SK-N-SH (cell line): ENCODE measurements at regions not wholly inside any gene's neighbourhood (a gene's known extent, or its start where the extent isn't known, plus 50 kb on each side); places are given as distances from the start of the nearest gene placed in this dataset.

ENCODE experiments used
- GABPA ChIP-seq: IDR thresholded peaks from 2 replicates; pipeline ENCODE4 v1.4.0; 2012; ENCODE audit warnings: low read depth, mild to moderate bottlenecking
- MEF2A ChIP-seq: IDR thresholded peaks from 2 replicates; pipeline ENCODE4 v1.4.0; 2012; ENCODE audit warnings: low read depth, borderline replicate concordance
- POLR2AphosphoS5 ChIP-seq: IDR thresholded peaks from 2 replicates; pipeline ENCODE4 v1.6.1; 2012; ENCODE audit warnings: low read depth, low read length
- RAD21 ChIP-seq: IDR thresholded peaks from 2 replicates; pipeline ENCODE4 v1.6.1; 2012; ENCODE audit warnings: mild to moderate bottlenecking, low read length
- RFX5 ChIP-seq: IDR thresholded peaks from 2 replicates; pipeline ENCODE4 v1.6.1; 2012; ENCODE audit warnings: mild to moderate bottlenecking, improper control_type of control experiment, low read length
- RXRA ChIP-seq: IDR thresholded peaks from 2 replicates; pipeline ENCODE4 v1.4.0; 2012; ENCODE audit warnings: low read depth, mild to moderate bottlenecking, borderline replicate concordance
- TAF1 ChIP-seq: IDR thresholded peaks from 2 replicates; pipeline ENCODE4 v1.6.1; 2012; ENCODE audit warnings: low read depth, mild to moderate bottlenecking, low read length, moderate library complexity, borderline replicate concordance
- TF ChIP-seq, protein P1 (sequence below): fragments of 200-600 bp; sonication (generic); IDR thresholded peaks from 2 replicates; pipeline ENCODE4 v1.6.1; 2017; ENCODE audit warnings: antibody characterized with exemption, mild to moderate bottlenecking, moderate library complexity
- TF ChIP-seq, protein P2 (sequence below): fragments of 150-350 bp; IDR thresholded peaks from 2 replicates; pipeline ENCODE4 v1.6.1; 2016; ENCODE audit warnings: mild to moderate bottlenecking, low read depth, low read length
- TF ChIP-seq, protein P3 (sequence below): fragments of 150-350 bp; IDR thresholded peaks from 2 replicates; pipeline ENCODE4 v1.6.1; 2017; ENCODE audit warnings: antibody characterized with exemption, low read length, low read depth, borderline replicate concordance
- TF ChIP-seq, protein P4 (sequence below): IDR thresholded peaks from 2 replicates; pipeline ENCODE4 v1.6.1; 2012; ENCODE audit warnings: mild to moderate bottlenecking, low read depth, low read length, moderate library complexity
- TF ChIP-seq, protein P5 (sequence below): IDR thresholded peaks from 2 replicates; pipeline ENCODE4 v1.4.0; 2012; ENCODE audit warnings: low read depth

DNA sequence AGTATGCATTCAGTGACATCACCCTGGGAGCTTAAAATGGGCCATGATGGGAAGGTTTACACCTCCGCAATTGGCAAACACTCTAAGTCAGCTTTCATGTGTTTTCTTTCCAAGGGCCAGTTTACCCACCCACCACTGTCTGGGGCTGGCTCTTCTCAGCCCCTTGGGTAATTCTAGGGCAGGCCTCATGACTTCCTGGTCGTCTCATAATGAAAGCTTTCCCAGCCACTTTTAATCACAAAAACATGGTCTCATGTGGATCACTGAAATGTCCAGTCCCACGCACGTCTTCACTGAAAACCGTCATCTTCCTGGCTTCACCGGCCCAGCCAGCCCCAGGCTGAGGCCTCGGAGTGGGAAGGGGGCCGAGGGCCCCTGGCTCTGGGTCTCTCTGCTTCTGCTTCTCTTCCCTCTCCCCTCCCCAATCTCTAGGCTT lies 58.5 kb upstream of the ANO1 start:
- TF ChIP-seq, protein P1, sequence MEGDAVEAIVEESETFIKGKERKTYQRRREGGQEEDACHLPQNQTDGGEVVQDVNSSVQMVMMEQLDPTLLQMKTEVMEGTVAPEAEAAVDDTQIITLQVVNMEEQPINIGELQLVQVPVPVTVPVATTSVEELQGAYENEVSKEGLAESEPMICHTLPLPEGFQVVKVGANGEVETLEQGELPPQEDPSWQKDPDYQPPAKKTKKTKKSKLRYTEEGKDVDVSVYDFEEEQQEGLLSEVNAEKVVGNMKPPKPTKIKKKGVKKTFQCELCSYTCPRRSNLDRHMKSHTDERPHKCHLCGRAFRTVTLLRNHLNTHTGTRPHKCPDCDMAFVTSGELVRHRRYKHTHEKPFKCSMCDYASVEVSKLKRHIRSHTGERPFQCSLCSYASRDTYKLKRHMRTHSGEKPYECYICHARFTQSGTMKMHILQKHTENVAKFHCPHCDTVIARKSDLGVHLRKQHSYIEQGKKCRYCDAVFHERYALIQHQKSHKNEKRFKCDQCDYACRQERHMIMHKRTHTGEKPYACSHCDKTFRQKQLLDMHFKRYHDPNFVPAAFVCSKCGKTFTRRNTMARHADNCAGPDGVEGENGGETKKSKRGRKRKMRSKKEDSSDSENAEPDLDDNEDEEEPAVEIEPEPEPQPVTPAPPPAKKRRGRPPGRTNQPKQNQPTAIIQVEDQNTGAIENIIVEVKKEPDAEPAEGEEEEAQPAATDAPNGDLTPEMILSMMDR: no peak
- TF ChIP-seq RFX5 (no peak), RXRA (no peak), TAF1 (no peak), GABPA (no peak), RAD21 (no peak), POLR2AphosphoS5 (no peak), MEF2A (no peak)
- TF ChIP-seq, protein P2, sequence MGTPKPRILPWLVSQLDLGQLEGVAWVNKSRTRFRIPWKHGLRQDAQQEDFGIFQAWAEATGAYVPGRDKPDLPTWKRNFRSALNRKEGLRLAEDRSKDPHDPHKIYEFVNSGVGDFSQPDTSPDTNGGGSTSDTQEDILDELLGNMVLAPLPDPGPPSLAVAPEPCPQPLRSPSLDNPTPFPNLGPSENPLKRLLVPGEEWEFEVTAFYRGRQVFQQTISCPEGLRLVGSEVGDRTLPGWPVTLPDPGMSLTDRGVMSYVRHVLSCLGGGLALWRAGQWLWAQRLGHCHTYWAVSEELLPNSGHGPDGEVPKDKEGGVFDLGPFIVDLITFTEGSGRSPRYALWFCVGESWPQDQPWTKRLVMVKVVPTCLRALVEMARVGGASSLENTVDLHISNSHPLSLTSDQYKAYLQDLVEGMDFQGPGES: no peak
- TF ChIP-seq, protein P3, sequence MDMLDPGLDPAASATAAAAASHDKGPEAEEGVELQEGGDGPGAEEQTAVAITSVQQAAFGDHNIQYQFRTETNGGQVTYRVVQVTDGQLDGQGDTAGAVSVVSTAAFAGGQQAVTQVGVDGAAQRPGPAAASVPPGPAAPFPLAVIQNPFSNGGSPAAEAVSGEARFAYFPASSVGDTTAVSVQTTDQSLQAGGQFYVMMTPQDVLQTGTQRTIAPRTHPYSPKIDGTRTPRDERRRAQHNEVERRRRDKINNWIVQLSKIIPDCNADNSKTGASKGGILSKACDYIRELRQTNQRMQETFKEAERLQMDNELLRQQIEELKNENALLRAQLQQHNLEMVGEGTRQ: no peak
- TF ChIP-seq, protein P4, sequence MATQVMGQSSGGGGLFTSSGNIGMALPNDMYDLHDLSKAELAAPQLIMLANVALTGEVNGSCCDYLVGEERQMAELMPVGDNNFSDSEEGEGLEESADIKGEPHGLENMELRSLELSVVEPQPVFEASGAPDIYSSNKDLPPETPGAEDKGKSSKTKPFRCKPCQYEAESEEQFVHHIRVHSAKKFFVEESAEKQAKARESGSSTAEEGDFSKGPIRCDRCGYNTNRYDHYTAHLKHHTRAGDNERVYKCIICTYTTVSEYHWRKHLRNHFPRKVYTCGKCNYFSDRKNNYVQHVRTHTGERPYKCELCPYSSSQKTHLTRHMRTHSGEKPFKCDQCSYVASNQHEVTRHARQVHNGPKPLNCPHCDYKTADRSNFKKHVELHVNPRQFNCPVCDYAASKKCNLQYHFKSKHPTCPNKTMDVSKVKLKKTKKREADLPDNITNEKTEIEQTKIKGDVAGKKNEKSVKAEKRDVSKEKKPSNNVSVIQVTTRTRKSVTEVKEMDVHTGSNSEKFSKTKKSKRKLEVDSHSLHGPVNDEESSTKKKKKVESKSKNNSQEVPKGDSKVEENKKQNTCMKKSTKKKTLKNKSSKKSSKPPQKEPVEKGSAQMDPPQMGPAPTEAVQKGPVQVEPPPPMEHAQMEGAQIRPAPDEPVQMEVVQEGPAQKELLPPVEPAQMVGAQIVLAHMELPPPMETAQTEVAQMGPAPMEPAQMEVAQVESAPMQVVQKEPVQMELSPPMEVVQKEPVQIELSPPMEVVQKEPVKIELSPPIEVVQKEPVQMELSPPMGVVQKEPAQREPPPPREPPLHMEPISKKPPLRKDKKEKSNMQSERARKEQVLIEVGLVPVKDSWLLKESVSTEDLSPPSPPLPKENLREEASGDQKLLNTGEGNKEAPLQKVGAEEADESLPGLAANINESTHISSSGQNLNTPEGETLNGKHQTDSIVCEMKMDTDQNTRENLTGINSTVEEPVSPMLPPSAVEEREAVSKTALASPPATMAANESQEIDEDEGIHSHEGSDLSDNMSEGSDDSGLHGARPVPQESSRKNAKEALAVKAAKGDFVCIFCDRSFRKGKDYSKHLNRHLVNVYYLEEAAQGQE: no peak
- TF ChIP-seq, protein P5, sequence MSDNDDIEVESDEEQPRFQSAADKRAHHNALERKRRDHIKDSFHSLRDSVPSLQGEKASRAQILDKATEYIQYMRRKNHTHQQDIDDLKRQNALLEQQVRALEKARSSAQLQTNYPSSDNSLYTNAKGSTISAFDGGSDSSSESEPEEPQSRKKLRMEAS: no peak
